Transverse colon (tissue), 4 donors: ENCODE measurements at regions not wholly inside any gene's neighbourhood (a gene's known extent, or its start where the extent isn't known, plus 50 kb on each side); places are given as distances from the start of the nearest gene placed in this dataset.

Experiments
- DNase-seq: peaks from one replicate; pipeline ENCODE4 v3.0.0-alpha.2; 2019
- H3K27ac ChIP-seq, 4 donors: fragments of 200-600 bp; sonication (generic); 2 replicates each; pipeline ENCODE4 v1.5.1; 2016 to 2018; ENCODE audit warnings: inconsistent platforms in 4 of 4
- H3K27me3 ChIP-seq: fragments of 200-600 bp; sonication (generic); 2 replicates; pipeline ENCODE4 v1.5.1; 2017; ENCODE audit warnings: inconsistent platforms
- H3K36me3 ChIP-seq, 4 donors: fragments of 200-600 bp; sonication (generic); 2 replicates each; pipeline ENCODE4 v1.5.1; 2017 to 2019; ENCODE audit warnings: inconsistent platforms in 4 of 4
- H3K4me1 ChIP-seq, 4 donors: fragments of 200-600 bp; sonication (generic); 2 replicates each; pipeline ENCODE4 v1.5.1; 2017 to 2020; ENCODE audit warnings: inconsistent platforms in 4 of 4
- H3K4me3 ChIP-seq, 4 donors: fragments of 200-600 bp; sonication (generic); 1 replicate in 1 of 4; 2 replicates in 3 of 4; pipeline versions ENCODE4 v1.5.1 to v1.6.1; 2017 to 2019; ENCODE audit warnings: inconsistent platforms in 4 of 4
- H3K9me3 ChIP-seq, 2 donors: fragments of 200-600 bp; sonication (generic); 2 replicates each; pipeline ENCODE4 v1.5.1; 2017 to 2019; ENCODE audit warnings: inconsistent platforms in 2 of 2
- EP300 ChIP-seq: sonication (generic); formaldehyde crosslinking; IDR thresholded peaks from one replicate; pipeline ENCODE4 v1.6.1; 2017; ENCODE audit warnings: antibody characterized with exemption, low read depth
- POLR2A ChIP-seq: fragments of 450-650 bp; IDR thresholded peaks from one replicate; pipeline ENCODE4 v1.6.1; 2016; ENCODE audit warnings: antibody characterized with exemption, mild to moderate bottlenecking, moderate library complexity
- POLR2AphosphoS5 ChIP-seq, 3 donors: sonication (generic); formaldehyde crosslinking; IDR thresholded peaks; one replicate each; pipeline ENCODE4 v1.6.1; 2016; ENCODE audit warnings: antibody characterized with exemption in 3 of 3
- WGBS, 2 donors: methylation state at CpG; one replicate each; pipeline ENCODE4 v1.1.5; 2018; ENCODE audit warnings: low coverage in 1 of 2; 5-methylcytosine and 5-hydroxymethylcytosine counted together
- in situ Hi-C, 4 donors: fragments of 200-750 bp; cut with MboI; loops; one replicate each; pipeline versions ENCODE4 v1.15.0 to v1.15.1; 2017; ENCODE audit warnings: low sequenced_read_pairs in 3 of 4, low pct_ligation_motif_present in 1 of 4, low pct_unique_long_range_greater_than_20kb in 1 of 4
- intact Hi-C: fragments of 100-400 bp; cut with DNase I; formaldehyde crosslinking; loops from one replicate; pipeline ENCODE4 v1.15.1; 2023; ENCODE audit warnings: low total_unique reads
- TF ChIP-seq, protein P1 (sequence below), 5 experiments: fragments of 200-600 bp in 3 of 5; fragments of 450-650 bp in 2 of 5; sonication (generic) in 3 of 5; IDR thresholded peaks; 1 replicate in 2 of 5; 2 replicates in 3 of 5; pipeline ENCODE4 v1.5.1; 2016 to 2017; ENCODE audit warnings: antibody characterized with exemption in 5 of 5, inconsistent platforms in 3 of 5, mild to moderate bottlenecking in 2 of 5, moderate library complexity in 1 of 5

- Histone ChIP-seq H3K4me3 (no peak overlapping the region), H3K27ac (no peak overlapping the region), H3K4me1 (no peaks in the 10 kb centered on the region), H3K27me3 (no peaks in the 10 kb centered on the region), H3K36me3 (no peaks in the 10 kb centered on the region), H3K9me3 (no peaks in the 10 kb centered on the region)
- DNase-seq, result no peak
- TF ChIP-seq POLR2A (no peak), EP300 (no peak), POLR2AphosphoS5 (IDR thresholded peaks at IDR 0.05) (no peak)
- TF ChIP-seq, protein P1, sequence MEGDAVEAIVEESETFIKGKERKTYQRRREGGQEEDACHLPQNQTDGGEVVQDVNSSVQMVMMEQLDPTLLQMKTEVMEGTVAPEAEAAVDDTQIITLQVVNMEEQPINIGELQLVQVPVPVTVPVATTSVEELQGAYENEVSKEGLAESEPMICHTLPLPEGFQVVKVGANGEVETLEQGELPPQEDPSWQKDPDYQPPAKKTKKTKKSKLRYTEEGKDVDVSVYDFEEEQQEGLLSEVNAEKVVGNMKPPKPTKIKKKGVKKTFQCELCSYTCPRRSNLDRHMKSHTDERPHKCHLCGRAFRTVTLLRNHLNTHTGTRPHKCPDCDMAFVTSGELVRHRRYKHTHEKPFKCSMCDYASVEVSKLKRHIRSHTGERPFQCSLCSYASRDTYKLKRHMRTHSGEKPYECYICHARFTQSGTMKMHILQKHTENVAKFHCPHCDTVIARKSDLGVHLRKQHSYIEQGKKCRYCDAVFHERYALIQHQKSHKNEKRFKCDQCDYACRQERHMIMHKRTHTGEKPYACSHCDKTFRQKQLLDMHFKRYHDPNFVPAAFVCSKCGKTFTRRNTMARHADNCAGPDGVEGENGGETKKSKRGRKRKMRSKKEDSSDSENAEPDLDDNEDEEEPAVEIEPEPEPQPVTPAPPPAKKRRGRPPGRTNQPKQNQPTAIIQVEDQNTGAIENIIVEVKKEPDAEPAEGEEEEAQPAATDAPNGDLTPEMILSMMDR (IDR thresholded peaks at IDR 0.05), result no peak
- WGBS, 2 donors, result 46 to 57% methylated on average over 1 of the region's 1 CpG
- in situ Hi-C loops (no loop called here), intact Hi-C loops (no loop called here)
Observed at GRCh38 chr1:190807629-190808028, 330.0 kb upstream of the BRINP3 start.

DNA sequence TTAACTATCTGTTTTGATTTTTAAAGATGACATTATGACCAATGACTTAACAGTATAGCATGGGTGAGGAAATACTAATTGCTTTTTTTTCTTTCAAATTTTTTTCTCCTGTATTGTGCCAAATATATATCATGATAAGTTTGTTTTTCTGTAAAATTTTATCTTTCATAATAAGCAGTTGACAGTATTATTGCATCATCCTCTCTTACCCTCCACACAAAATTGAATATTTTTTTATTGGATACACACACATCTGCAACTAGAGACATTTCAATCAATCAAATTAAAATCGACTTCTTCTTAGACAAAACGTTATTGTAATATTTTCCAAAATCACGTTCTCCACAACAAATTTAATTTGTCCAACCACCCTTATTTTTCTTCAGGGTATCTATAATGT is 330.4 kb upstream of the BRINP3 start:
- no peaks in the 10 kb centered on the region for H3K4me1 ChIP-seq
- H3K27ac ChIP-seq, result no peak overlapping the region
- no peaks in the 10 kb centered on the region for H3K27me3 ChIP-seq
- DNase-seq, result no peak
- TF ChIP-seq EP300 (no peak), POLR2A (no peak), POLR2AphosphoS5 (IDR thresholded peaks at IDR 0.05) (no peak)
- TF ChIP-seq, protein P1 (IDR thresholded peaks at IDR 0.05), result no peak
- no peak overlapping the region for H3K4me3 ChIP-seq
- H3K36me3 ChIP-seq, result no peaks in the 10 kb centered on the region
- in situ Hi-C loops (no loop called here), intact Hi-C loops (no loop called here)
- 64 to 78% methylated on average over 3 of the region's 3 CpGs for WGBS, 2 donors
- H3K9me3 ChIP-seq, result no peaks in the 10 kb centered on the region

DNA sequence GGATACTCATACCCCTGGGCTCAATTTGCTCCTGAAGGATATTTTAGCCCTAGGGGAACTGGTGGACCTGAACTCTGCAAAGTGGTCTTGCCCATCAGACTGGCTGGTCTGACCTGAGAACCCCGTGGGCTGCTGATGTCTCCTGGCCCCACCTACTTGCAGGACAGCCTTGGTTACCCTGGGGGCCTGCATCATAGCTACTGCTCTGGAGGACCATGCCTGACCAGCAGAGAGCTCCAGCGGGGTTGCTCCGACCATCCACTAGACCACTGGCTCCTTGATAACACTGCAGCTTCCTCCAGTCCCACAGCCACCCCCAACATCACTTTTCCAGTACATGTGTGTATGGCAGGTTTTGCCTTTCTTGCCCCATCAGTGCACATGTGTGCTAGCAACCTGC is 331.6 kb upstream of the BRINP3 start:
- H3K27ac ChIP-seq, result no peak overlapping the region
- H3K27me3 ChIP-seq, result no peaks in the 10 kb centered on the region
- H3K4me1 ChIP-seq, result no peaks in the 10 kb centered on the region
- WGBS, 2 donors, result 84% methylated on average over 2 of the region's 3 CpGs; no CpG with 5 or more reads in 1 of the 2 donors
- H3K4me3 ChIP-seq, result no peak overlapping the region
- in situ Hi-C loops (no loop called here), intact Hi-C loops (no loop called here)
- TF ChIP-seq POLR2A (no peak), POLR2AphosphoS5 (IDR thresholded peaks at IDR 0.05) (no peak), EP300 (no peak)
- TF ChIP-seq, protein P1 (IDR thresholded peaks at IDR 0.05), result no peak
- no peak for DNase-seq
- no peaks in the 10 kb centered on the region for H3K9me3 ChIP-seq
- no peaks in the 10 kb centered on the region for H3K36me3 ChIP-seq

GRCh38 chr1:190812996-190813395 is 335.3 kb upstream of the BRINP3 start:
- no peaks in the 10 kb centered on the region for H3K36me3 ChIP-seq
- H3K27ac ChIP-seq, result no peak overlapping the region
- H3K4me1 ChIP-seq, result no peaks in the 10 kb centered on the region
- no peaks in the 10 kb centered on the region for H3K27me3 ChIP-seq
- WGBS, 2 donors, result 89 to 100% methylated on average over 2 of the region's 2 CpGs
- H3K9me3 ChIP-seq, result no peaks in the 10 kb centered on the region
- intact Hi-C loops, result no loop called here
- no peak overlapping the region for H3K4me3 ChIP-seq
- no peak for TF ChIP-seq POLR2A
- TF ChIP-seq EP300, result no peak
- no peak for TF ChIP-seq POLR2AphosphoS5 (IDR thresholded peaks at IDR 0.05)
- TF ChIP-seq, protein P1 (IDR thresholded peaks at IDR 0.05), result no peak
- in situ Hi-C loops, result no loop called here
- DNase-seq, result no peak
